ENCODE measurements at regions not wholly inside any gene's neighbourhood (a gene's known extent, or its start where the extent isn't known, plus 50 kb on each side); places are given as distances from the start of the nearest gene placed in this dataset.

DNA sequence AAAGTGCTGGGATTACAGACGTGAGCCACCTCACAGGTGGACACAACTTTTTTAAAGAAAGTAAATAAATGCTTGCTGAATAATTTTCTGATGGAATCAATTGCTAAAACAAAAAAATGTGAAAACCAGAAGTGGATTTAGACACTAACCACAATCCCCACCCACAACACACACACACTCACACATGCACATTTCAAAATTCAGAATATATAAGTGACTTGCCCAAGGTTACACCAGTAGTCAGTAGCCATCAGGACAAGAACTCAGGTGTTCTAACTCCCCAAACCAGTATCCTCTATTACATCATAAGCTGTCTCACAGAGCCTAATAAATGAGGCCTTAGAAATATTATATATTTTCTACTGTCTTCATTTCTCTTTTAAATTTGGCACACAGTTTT lies 1923.6 kb upstream of the PIK3C3 start (continued):
- TF ChIP-seq ETS1 (IDR thresholded peaks at IDR 0.05) = no peak
- no peak for TF ChIP-seq NANOG (IDR thresholded peaks at IDR 0.05; ENCODE audit: borderline replicate concordance)
- TF ChIP-seq EZH2phosphoT487 (IDR thresholded peaks at IDR 0.05; ENCODE audit: unreplicated experiment) = no peak

- H3F3A ChIP-seq (replicated peaks; ENCODE audit: low read depth) = no peaks in the 10 kb centered on the region
- peak; percentile 27 for DNase-seq (ENCODE audit: low spot score)
- H2AFZ ChIP-seq = no peak overlapping the region
- peak overlapping the region; percentile 61 for H3K4me2 ChIP-seq
- 0 out of 2 replicates have a peak, but pooled peaks cover 5% of the 10 kb centered on the region for H3K27me3 ChIP-seq (ENCODE audit: insufficient read depth)
- no peaks in the 10 kb centered on the region for H3K36me3 ChIP-seq (ENCODE audit: insufficient read depth)
- Mint-ChIP-seq H3K4me1 (peaks cover 45% of the 10 kb centered on the region), H3K36me3 (ENCODE audit: low read depth) (no peaks in the 10 kb centered on the region), H3K4me3 (peak overlapping the region; percentile 3; the same call in 1 of the 3 replicates), H3K27ac (no peak overlapping the region), H3K9me3 (no peaks in the 10 kb centered on the region), H3K27me3 (ENCODE audit: insufficient read depth, low read depth, poor library complexity) (peaks cover 9% of the 10 kb centered on the region)
- H3K4me1 ChIP-seq (ENCODE audit: insufficient read depth) = peaks cover 28% of the 10 kb centered on the region
- no peak overlapping the region for H3K27ac ChIP-seq (ENCODE audit: low read depth)
- peak; percentile 84 for ATAC-seq
- TF ChIP-seq ZNF331 (CRISPR knock-in tag; IDR thresholded peaks at IDR 0.05; ENCODE audit: low read depth) = no peak
- TF ChIP-seq, protein P1, sequence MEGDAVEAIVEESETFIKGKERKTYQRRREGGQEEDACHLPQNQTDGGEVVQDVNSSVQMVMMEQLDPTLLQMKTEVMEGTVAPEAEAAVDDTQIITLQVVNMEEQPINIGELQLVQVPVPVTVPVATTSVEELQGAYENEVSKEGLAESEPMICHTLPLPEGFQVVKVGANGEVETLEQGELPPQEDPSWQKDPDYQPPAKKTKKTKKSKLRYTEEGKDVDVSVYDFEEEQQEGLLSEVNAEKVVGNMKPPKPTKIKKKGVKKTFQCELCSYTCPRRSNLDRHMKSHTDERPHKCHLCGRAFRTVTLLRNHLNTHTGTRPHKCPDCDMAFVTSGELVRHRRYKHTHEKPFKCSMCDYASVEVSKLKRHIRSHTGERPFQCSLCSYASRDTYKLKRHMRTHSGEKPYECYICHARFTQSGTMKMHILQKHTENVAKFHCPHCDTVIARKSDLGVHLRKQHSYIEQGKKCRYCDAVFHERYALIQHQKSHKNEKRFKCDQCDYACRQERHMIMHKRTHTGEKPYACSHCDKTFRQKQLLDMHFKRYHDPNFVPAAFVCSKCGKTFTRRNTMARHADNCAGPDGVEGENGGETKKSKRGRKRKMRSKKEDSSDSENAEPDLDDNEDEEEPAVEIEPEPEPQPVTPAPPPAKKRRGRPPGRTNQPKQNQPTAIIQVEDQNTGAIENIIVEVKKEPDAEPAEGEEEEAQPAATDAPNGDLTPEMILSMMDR (conservative IDR thresholded peaks at IDR 0.05; ENCODE audit: low read depth in 2 of 2) = peak in 1 of 2 experiments; percentile 44; a peak in 2 of 4 replicates
- no peak for TF ChIP-seq ETS1 (IDR thresholded peaks at IDR 0.05)
- TF ChIP-seq ZNF462 (CRISPR knock-in tag; IDR thresholded peaks at IDR 0.05) = 0 out of 2 replicates have a peak, but pooled peaks have one; percentile 49
- H3K4me3 ChIP-seq = no peak overlapping the region
- peaks cover 4% of the 10 kb centered on the region; the same call in 1 of the 2 replicates for H3K9me2 ChIP-seq (ENCODE audit: insufficient read depth)
- H4K20me1 ChIP-seq (replicated peaks; ENCODE audit: insufficient read depth) = no peaks in the 10 kb centered on the region
- no peaks in the 10 kb centered on the region for H3K79me2 ChIP-seq (replicated peaks; ENCODE audit: insufficient read depth)
These were observed 1935.1 kb upstream of the PIK3C3 start for GRCh38 chr18:40019797-40020392.

All from GM23338 (cell line).